GM18505 (cell line): ENCODE measurements at regions not wholly inside any gene's neighbourhood (a gene's known extent, or its start where the extent isn't known, plus 50 kb on each side); places are given as distances from the start of the nearest gene placed in this dataset.
"Not testable (repeated sequence)": the region's sequence is repeated elsewhere in the genome, so short reads cannot be mapped to it uniquely, and the experiment has no call there.

Experiments
- ATAC-seq: cut with Tn5 transposase; IDR thresholded peaks from one replicate; pipeline ENCODE4 v1.9.1; 2021; ENCODE audit not compliant: unreplicated experiment
- POLR2A ChIP-seq: IDR thresholded peaks from 4 replicates; pipeline ENCODE4 v1.6.1; 2011; ENCODE audit warnings: borderline replicate concordance; ENCODE audit not compliant: insufficient read depth, insufficient read length; ENCODE audit errors: extremely low read depth

- no peak for ATAC-seq
- no peak for TF ChIP-seq POLR2A
Observed at GRCh38 chr4:81789741-81790399, 318.2 kb upstream of the RASGEF1B start.

GRCh38 chr4:81789158-81789557 is 317.5 kb upstream of the RASGEF1B start:
- TF ChIP-seq POLR2A, result no peak
- ATAC-seq, result no peak

DNA sequence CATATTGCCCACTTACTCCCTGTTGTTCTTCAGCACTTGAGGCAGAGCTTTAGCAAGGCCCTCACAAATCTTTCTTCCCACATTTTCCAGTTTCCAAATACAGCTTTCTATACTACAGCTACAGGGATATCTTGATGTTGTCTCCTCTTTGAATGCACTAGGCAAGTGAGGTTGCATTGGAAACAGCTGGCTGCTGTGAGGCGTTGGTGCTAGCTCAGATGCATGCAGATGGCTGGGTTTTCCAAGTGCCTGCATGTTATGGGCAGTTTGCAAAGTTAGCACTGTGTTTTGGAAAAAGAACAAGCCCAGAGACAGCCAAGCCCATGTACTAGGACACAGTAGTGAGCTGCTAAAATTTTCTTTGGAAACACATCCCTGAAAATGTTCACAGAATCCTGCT is 315.1 kb upstream of the RASGEF1B start:
- no peak for ATAC-seq
- TF ChIP-seq POLR2A, result no peak

- no peak for TF ChIP-seq POLR2A
- no peak for ATAC-seq
Observed at GRCh38 chr4:81786063-81786763, 314.5 kb upstream of the RASGEF1B start.

DNA sequence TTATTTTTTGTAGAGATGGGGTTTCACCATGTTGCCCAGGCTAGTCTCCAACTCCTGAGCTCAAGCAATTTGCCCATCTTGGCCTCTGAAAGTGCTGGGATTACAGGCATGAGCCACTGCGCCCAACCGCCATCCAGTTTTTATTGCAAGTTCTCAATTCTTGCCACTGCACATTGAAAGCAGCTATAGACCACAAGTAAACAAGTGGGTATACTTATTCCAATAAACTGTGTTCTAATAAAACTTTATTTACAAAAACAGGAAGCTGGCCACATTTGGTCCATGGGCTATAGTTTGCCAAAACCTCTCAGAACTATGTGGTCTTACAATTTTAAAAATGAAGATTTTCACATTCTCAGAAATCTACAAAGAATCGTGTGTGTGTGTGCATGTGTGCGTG is 313.6 kb upstream of the RASGEF1B start:
- no peak for ATAC-seq
- TF ChIP-seq POLR2A, result no peak

GRCh38 chr4:81783558-81783957 is 311.9 kb upstream of the RASGEF1B start:
- no peak for ATAC-seq
- no peak for TF ChIP-seq POLR2A

GRCh38 chr4:81781799-81782198 is 310.1 kb upstream of the RASGEF1B start:
- ATAC-seq, result no peak
- no peak for TF ChIP-seq POLR2A

- not testable (repeated sequence) for ATAC-seq
Observed at GRCh38 chr4:81777718-81778117, 306.0 kb upstream of the RASGEF1B start.

DNA sequence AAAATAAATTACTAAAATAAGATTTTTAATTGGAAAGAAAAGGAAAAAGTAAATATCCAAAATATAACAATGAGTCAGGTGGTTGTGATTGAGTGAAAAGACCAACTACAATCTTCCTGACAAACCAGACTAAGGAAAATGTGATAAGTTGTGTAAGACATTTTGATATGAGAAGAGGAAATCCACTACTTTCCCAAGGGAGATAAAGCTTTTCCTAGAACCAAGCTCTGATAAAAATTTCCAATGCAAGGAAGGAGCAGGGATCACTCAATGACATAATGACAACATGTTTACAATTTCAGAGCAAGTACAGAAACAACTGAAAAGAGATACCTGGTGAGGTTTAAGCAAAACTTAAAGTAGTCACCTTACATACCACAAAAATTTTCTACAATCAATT is 305.1 kb upstream of the RASGEF1B start:
- no peak for ATAC-seq
- TF ChIP-seq POLR2A, result no peak

- no peak for TF ChIP-seq POLR2A
- no peak for ATAC-seq
Observed at GRCh38 chr4:81773557-81773956, 301.9 kb upstream of the RASGEF1B start.

- no peak for ATAC-seq
- no peak for TF ChIP-seq POLR2A
Observed at GRCh38 chr4:81771721-81772120, 300.0 kb upstream of the RASGEF1B start.

DNA sequence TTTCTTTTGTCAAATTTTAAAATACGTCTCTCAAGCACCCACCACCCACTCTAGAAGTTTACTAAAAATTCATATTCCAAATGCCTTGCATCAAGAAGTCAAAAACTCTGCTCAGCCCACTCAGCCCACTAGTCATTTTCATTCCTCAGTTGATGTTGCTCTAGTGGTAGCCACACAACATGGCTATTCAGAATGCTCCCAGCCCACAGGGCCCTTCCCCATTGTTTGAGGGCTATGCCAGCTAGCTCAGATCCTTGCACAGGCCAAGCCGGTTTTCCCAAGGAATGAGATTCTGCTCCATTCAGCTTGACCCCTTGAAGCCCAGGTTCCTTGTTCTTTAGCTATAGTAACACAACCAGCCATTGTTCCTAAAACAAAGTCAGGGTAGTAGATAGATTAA is 297.5 kb upstream of the RASGEF1B start:
- TF ChIP-seq POLR2A, result no peak
- ATAC-seq, result no peak

- no peak for TF ChIP-seq POLR2A
- no peak for ATAC-seq
Observed at GRCh38 chr4:81758574-81759264, 287.0 kb upstream of the RASGEF1B start.

DNA sequence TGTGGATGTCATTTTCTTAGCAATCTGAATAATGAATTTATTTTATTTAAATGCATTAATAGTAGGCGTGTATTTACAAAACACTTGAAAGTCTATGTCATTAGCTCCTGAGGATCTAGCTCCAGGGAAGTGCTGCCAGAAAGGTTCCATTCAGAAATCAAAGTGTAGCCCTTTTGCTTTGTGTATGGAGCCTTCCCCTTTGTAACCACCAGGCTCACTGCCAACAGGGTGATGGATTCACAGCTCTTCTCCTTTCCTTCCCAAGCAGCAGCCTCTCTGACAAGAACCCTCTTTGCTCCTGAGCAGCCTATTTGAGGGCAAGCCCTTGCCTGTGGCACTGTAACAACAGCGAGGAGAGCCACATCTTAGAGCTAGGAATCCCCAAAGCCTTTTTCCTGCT is 286.0 kb upstream of the RASGEF1B start:
- TF ChIP-seq POLR2A, result no peak
- ATAC-seq, result no peak
